Breast epithelium (tissue), 4 donors: ENCODE measurements at regions not wholly inside any gene's neighbourhood (a gene's known extent, or its start where the extent isn't known, plus 50 kb on each side); places are given as distances from the start of the nearest gene placed in this dataset.

Source experiments
- DNase-seq, 2 donors: peaks; one replicate each; pipeline ENCODE4 v3.0.0-alpha.2; 2019; ENCODE audit warnings: low spot score in 2 of 2
- H3K27ac ChIP-seq, 2 donors: fragments of 200-600 bp; sonication (generic) in 1 of 2; one replicate each; pipeline ENCODE4 v1.5.1; 2016 to 2019; ENCODE audit warnings: mild to moderate bottlenecking in 1 of 2
- H3K27me3 ChIP-seq, 2 donors: fragments of 200-600 bp; sonication (generic) in 1 of 2; one replicate each; pipeline versions ENCODE4 v1.5.1 to v1.6.0; 2017 to 2019; ENCODE audit warnings: control low read depth in 1 of 2, mild to moderate bottlenecking in 1 of 2
- H3K36me3 ChIP-seq: fragments of 200-600 bp; one replicate; pipeline ENCODE4 v1.5.1; 2019
- H3K4me1 ChIP-seq, 2 donors: fragments of 200-600 bp; sonication (generic); one replicate each; pipeline ENCODE4 v1.5.1; 2016 to 2019; ENCODE audit warnings: control low read depth in 1 of 2
- H3K4me3 ChIP-seq, 3 donors: fragments of 200-600 bp; sonication (generic); 1 replicate in 2 of 3; 2 replicates in 1 of 3; pipeline ENCODE4 v1.5.1; 2016 to 2019; ENCODE audit warnings: mild to moderate bottlenecking in 3 of 3, moderate library complexity in 2 of 3
- H3K9me3 ChIP-seq, 2 donors: fragments of 200-600 bp; sonication (generic) in 1 of 2; one replicate each; pipeline ENCODE4 v1.5.1; 2016 to 2019; ENCODE audit warnings: control low read depth in 1 of 2
- CTCF ChIP-seq, 3 donors: fragments of 450-650 bp; IDR thresholded peaks; one replicate each; pipeline ENCODE4 v1.5.1; 2016 to 2017; ENCODE audit warnings: antibody characterized with exemption in 3 of 3, mild to moderate bottlenecking in 3 of 3, moderate library complexity in 3 of 3
- POLR2A ChIP-seq: fragments of 450-650 bp; IDR thresholded peaks from one replicate; pipeline ENCODE4 v1.6.1; 2016; ENCODE audit warnings: antibody characterized with exemption, mild to moderate bottlenecking, moderate library complexity
- POLR2AphosphoS5 ChIP-seq, 3 donors: sonication (generic); formaldehyde crosslinking; IDR thresholded peaks; one replicate each; pipeline ENCODE4 v1.6.1; 2017; ENCODE audit warnings: antibody characterized with exemption in 3 of 3
- intact Hi-C: fragments of 100-400 bp; cut with DNase I; formaldehyde crosslinking; loops from one replicate; pipeline ENCODE4 v1.15.1; 2023; ENCODE audit warnings: low total_unique reads

DNA sequence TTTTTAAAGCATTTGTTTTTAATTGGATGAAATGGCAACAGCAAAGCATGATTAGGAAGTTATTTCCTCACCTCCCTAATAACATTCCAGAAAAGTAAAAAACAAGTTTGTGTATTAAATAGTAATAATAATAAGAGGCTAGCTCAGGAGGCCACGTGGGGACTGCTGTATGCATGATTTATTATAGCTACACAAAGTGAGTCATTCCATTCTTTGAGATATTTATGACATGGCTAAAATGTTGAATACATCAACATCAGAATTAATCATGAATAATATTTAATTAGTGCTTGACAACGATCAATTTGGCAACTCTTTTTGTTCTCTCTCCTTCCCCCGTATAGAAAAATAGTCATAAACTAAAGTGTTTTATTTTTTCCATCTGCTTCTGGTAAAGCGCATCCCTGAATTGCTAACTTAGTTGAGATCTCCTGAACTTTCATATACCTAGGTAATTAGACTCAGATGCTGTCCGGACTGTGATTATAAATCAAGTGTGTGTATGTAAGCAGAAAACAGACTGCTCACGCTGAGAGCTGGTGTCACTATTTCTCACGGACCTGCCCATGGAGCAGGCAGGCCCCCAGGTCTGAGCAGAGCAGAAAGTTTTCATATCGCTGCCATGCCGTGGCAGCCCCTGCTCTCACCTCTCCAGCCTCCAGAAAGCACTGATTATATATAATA lies 125.7 kb downstream of the WT1 start:
- no peaks in the 10 kb centered on the region for H3K36me3 ChIP-seq
- no peaks in the 10 kb centered on the region for H3K27me3 ChIP-seq
- H3K4me1 ChIP-seq, result no peaks in the 10 kb centered on the region
- no peak overlapping the region for H3K4me3 ChIP-seq
- intact Hi-C loops, result no loop called here
- H3K9me3 ChIP-seq, result no peaks in the 10 kb centered on the region
- no peak for DNase-seq
- TF ChIP-seq CTCF (IDR thresholded peaks at IDR 0.05), result no peak
- TF ChIP-seq POLR2A, result no peak
- no peak for TF ChIP-seq POLR2AphosphoS5 (IDR thresholded peaks at IDR 0.05)
- no peak overlapping the region for H3K27ac ChIP-seq

DNA sequence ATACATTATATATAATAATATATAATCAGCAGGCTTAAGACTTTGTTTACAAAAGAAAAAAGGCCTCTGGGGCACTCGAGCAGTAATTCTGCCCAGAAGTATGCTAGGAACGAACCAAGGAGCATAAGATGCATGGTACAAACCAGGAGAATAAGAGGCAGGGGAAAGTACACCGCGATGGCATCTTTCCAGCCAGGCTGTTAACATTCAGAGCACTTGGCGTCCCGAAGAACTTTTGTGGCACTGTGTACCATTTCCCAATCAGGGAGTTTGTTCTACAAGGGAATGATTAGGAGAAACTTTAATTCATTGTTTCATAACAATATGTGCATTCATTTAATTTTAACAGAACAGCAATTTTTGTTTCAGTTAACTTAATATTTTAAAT lies 125.1 kb downstream of the WT1 start:
- no peak overlapping the region for H3K27ac ChIP-seq
- intact Hi-C loops, result no loop called here

DNA sequence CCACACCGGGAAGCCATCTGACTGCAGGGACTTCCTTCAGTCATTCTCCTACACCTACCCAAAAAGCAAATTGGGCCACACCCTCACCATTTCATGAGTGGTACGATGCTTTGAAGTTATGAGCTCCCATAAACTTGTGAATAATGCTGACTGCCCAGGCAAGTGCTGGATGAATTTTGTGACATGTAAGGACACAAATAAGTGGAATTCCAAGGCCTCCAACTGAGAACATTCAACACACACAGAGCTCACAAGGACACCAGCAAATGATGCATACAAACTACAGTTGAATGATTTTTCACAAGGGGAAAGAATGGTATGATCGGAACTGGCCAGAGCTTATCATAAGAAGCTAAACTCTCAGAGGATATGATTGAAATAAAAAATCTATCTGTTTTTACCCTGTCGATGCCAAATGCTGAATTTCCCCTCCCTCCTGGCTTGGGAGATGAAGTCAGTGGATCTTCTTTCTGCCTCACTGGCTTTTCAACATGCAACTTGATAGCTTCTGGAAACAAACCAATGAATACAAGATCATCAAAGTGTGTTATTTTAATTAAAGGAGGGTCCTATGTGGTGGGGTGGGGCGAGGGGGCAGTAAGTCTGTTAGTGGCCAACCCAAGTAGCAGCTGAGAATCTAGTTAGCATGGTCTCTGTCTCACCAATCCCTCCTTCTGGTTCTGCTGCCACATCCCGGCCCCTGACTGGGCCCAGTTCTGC lies 123.8 kb downstream of the WT1 start:
- DNase-seq, result no peak
- Histone ChIP-seq H3K4me3 (no peak overlapping the region), H3K4me1 (no peaks in the 10 kb centered on the region), H3K27me3 (no peaks in the 10 kb centered on the region), H3K36me3 (no peaks in the 10 kb centered on the region), H3K27ac (no peak overlapping the region), H3K9me3 (no peaks in the 10 kb centered on the region)
- intact Hi-C loops, result no loop called here
- no peak for TF ChIP-seq POLR2AphosphoS5 (IDR thresholded peaks at IDR 0.05)
- TF ChIP-seq POLR2A, result no peak
- no peak for TF ChIP-seq CTCF (IDR thresholded peaks at IDR 0.05)

More for the DNA sequence above, 125.1 kb downstream of the WT1 start:
- H3K4me3 ChIP-seq, result no peak overlapping the region
- no peaks in the 10 kb centered on the region for H3K27me3 ChIP-seq
- H3K9me3 ChIP-seq, result no peaks in the 10 kb centered on the region
- DNase-seq, result no peak
- no peaks in the 10 kb centered on the region for H3K36me3 ChIP-seq
- no peaks in the 10 kb centered on the region for H3K4me1 ChIP-seq
- no peak for TF ChIP-seq POLR2AphosphoS5 (IDR thresholded peaks at IDR 0.05)
- TF ChIP-seq POLR2A, result no peak
- no peak for TF ChIP-seq CTCF (IDR thresholded peaks at IDR 0.05)

- Histone ChIP-seq H3K27ac (no peak overlapping the region), H3K9me3 (no peaks in the 10 kb centered on the region), H3K36me3 (no peaks in the 10 kb centered on the region), H3K4me1 (no peaks in the 10 kb centered on the region), H3K27me3 (peaks cover 0 to 2% of the 10 kb centered on the region in 2 donors), H3K4me3 (no peak overlapping the region)
- no peak for DNase-seq
- intact Hi-C loops, result no loop called here
- no peak for TF ChIP-seq CTCF (IDR thresholded peaks at IDR 0.05)
- TF ChIP-seq POLR2AphosphoS5 (IDR thresholded peaks at IDR 0.05), result no peak
- TF ChIP-seq POLR2A, result no peak
These were observed 123.0 kb downstream of the WT1 start for GRCh38 chr11:32312206-32312817.

GRCh38 chr11:32312865-32313403 lies 122.4 kb downstream of the WT1 start:
- Histone ChIP-seq H3K4me1 (no peaks in the 10 kb centered on the region), H3K27ac (no peak overlapping the region), H3K27me3 (peaks cover 0 to 8% of the 10 kb centered on the region in 2 donors), H3K9me3 (no peaks in the 10 kb centered on the region), H3K36me3 (no peaks in the 10 kb centered on the region), H3K4me3 (no peak overlapping the region)
- DNase-seq, result no peak
- intact Hi-C loops, result no loop called here
- TF ChIP-seq CTCF (IDR thresholded peaks at IDR 0.05), result peak in 1 of 3 donors; percentile 38
- TF ChIP-seq POLR2A, result no peak
